Endothelial cell of umbilical vein (primary cell): ENCODE measurements at regions not wholly inside any gene's neighbourhood (a gene's known extent, or its start where the extent isn't known, plus 50 kb on each side); places are given as distances from the start of the nearest gene placed in this dataset.

Experiments used
- BruUV-seq: library from RNA; stranded (reverse); fragments of 400-500 nt; replicated peaks from 2 replicates; lab custom pipeline; 2021; lab: Mats Ljungman, UMichigan
- CTCF ChIA-PET: fragments of 300-600, 350-600 bp; sonication (Branson Sonifier 250); formaldehyde crosslinking; loops from one replicate; lab custom pipeline; 2021; ENCODE audit warnings: antibody characterized with exemption, inconsistent platforms; lab: Charles Lee
- POLR2A ChIA-PET: fragments of 300-600, 350-600 bp; sonication (Branson Sonifier 250); formaldehyde crosslinking; loops from one replicate; lab custom pipeline; 2021; ENCODE audit warnings: antibody characterized with exemption, inconsistent platforms; lab: Charles Lee
- DNase-seq: peaks from one replicate; pipeline ENCODE4 v3.0.0-alpha.2; 2011; ENCODE audit warnings: low read depth, low spot score
- FAIRE-seq: peaks from 2 replicates; lab custom pipeline; 2011; peaks lifted over from hg19 to GRCh38; lab: Jason Lieb, UNC
- H2AFZ ChIP-seq: 2 replicates; pipeline ENCODE4 v1.6.0; 2012; ENCODE audit warnings: low read depth, low read length, control low read depth, inconsistent platforms
- H3K27ac ChIP-seq: 2 replicates; pipeline ENCODE4 v1.5.1; 2011; ENCODE audit warnings: low read depth, mild to moderate bottlenecking, control low read depth, low read length, moderate library complexity; ENCODE audit not compliant: insufficient read depth
- H3K27me3 ChIP-seq, 2 experiments: 2 replicates each; pipeline versions ENCODE4 v1.6.0 to v1.6.1; 2011; ENCODE audit warnings: low read length in 2 of 2, mixed read lengths in 1 of 2; ENCODE audit not compliant: control insufficient read depth in 2 of 2, insufficient read depth in 2 of 2
- H3K36me3 ChIP-seq, 2 experiments: 2 replicates in 1 of 2; 3 replicates in 1 of 2; pipeline ENCODE4 v1.5.1; 2011; ENCODE audit warnings: low read length in 2 of 2, mild to moderate bottlenecking in 1 of 2, moderate library complexity in 1 of 2; ENCODE audit not compliant: control insufficient read depth in 2 of 2, insufficient read depth in 2 of 2; ENCODE audit errors: extremely low read depth in 1 of 2
- H3K4me1 ChIP-seq: 3 replicates; pipeline ENCODE4 v1.5.1; 2011; ENCODE audit warnings: mild to moderate bottlenecking, low read length; ENCODE audit not compliant: control insufficient read depth, insufficient read depth; ENCODE audit errors: extremely low read depth
- H3K4me2 ChIP-seq: 2 replicates; pipeline ENCODE4 v1.6.1; 2011; ENCODE audit warnings: low read length, control low read depth, mixed read lengths; ENCODE audit not compliant: insufficient read depth
- H3K4me3 ChIP-seq, 3 experiments: fragments of 200-600 bp in 1 of 3; sonication (generic), shearing (Covaris generic) in 1 of 3; replicated peaks in 1 of 3; 2 replicates each; pipeline ENCODE4 v1.5.1; 2011 to 2016; ENCODE audit warnings: control low read depth in 3 of 3, low read length in 3 of 3, mild to moderate bottlenecking in 2 of 3, inconsistent platforms in 1 of 3, low read depth in 1 of 3, moderate library complexity in 1 of 3; ENCODE audit not compliant: insufficient read depth in 1 of 3
- H3K79me2 ChIP-seq: 2 replicates; pipeline ENCODE4 v1.6.0; 2012; ENCODE audit warnings: low read length, inconsistent platforms; ENCODE audit not compliant: control insufficient read depth, insufficient read depth
- H3K9ac ChIP-seq: replicated peaks from 2 replicates; pipeline ENCODE3; 2011; ENCODE audit warnings: low read length, control low read depth; ENCODE audit not compliant: insufficient read depth; ENCODE audit errors: extremely low read depth
- H3K9me1 ChIP-seq: replicated peaks from 3 replicates; pipeline ENCODE4 v1.6.0; 2011; ENCODE audit warnings: mild to moderate bottlenecking, low read length; ENCODE audit not compliant: control insufficient read depth, insufficient read depth; ENCODE audit errors: extremely low read depth
- H3K9me3 ChIP-seq: replicated peaks from 2 replicates; pipeline ENCODE4 v1.5.1; 2012; ENCODE audit warnings: low read length, inconsistent platforms; ENCODE audit not compliant: control insufficient read depth, insufficient read depth
- H4K20me1 ChIP-seq: replicated peaks from 2 replicates; pipeline ENCODE3; 2011; ENCODE audit warnings: mild to moderate bottlenecking, low read length; ENCODE audit not compliant: control insufficient read depth, insufficient read depth; ENCODE audit errors: extremely low read depth
- EZH2 ChIP-seq: IDR thresholded peaks from 2 replicates; pipeline ENCODE4 v1.6.1; 2012; ENCODE audit warnings: borderline replicate concordance, low read depth, mild to moderate bottlenecking, moderate library complexity, low read length, inconsistent platforms; ENCODE audit not compliant: severe bottlenecking
- FOS ChIP-seq: IDR thresholded peaks from 2 replicates; pipeline ENCODE4 v1.6.1; 2011; ENCODE audit warnings: mild to moderate bottlenecking, low read length, moderate library complexity, borderline replicate concordance; ENCODE audit not compliant: insufficient read depth
- GATA2 ChIP-seq: IDR thresholded peaks from 2 replicates; pipeline ENCODE4 v1.7.0; 2011; ENCODE audit warnings: low read depth, mild to moderate bottlenecking, moderate library complexity, mixed read lengths, low read length; ENCODE audit not compliant: insufficient read length, insufficient read depth
- JUN ChIP-seq: IDR thresholded peaks from 2 replicates; pipeline ENCODE4 v1.6.1; 2011; ENCODE audit warnings: borderline replicate concordance, low read depth; ENCODE audit not compliant: insufficient read length, insufficient read depth
- MAX ChIP-seq: IDR thresholded peaks from 2 replicates; pipeline ENCODE4 v1.6.1; 2011; ENCODE audit not compliant: insufficient read depth, insufficient read length
- MYC ChIP-seq: IDR thresholded peaks from one replicate; pipeline ENCODE4 v1.6.1; 2011; ENCODE audit warnings: mild to moderate bottlenecking, low read depth, low read length
- POLR2A ChIP-seq: IDR thresholded peaks from 2 replicates; pipeline ENCODE4 v1.6.1; 2012; ENCODE audit warnings: low read depth, mild to moderate bottlenecking, control low read depth, low read length
- POLR2AphosphoS5 ChIP-seq: IDR thresholded peaks from 2 replicates; pipeline ENCODE4 v1.6.1; 2012; ENCODE audit warnings: low read depth, mild to moderate bottlenecking, control low read depth, low read length, moderate library complexity; ENCODE audit not compliant: insufficient read depth
- dilution Hi-C: fragments of 300-500 bp; cut with MboI; formaldehyde crosslinking; loops from one replicate; pipeline ENCODE4 v1.15.0; 2019; ENCODE audit warnings: low sequenced_read_pairs; ENCODE audit not compliant: extremely low pct_ligation_motif_present
- intact Hi-C: fragments of 100-400 bp; cut with micrococcal nuclease; formaldehyde crosslinking; loops from one replicate; pipeline ENCODE4 v1.10.0; 2022
- TF ChIP-seq, protein P1 (sequence below), 2 donors: IDR thresholded peaks; 1 replicate in 1 of 2; 2 replicates in 1 of 2; pipeline ENCODE4 v1.5.1; 2011; ENCODE audit warnings: low read length in 2 of 2, mild to moderate bottlenecking in 2 of 2, moderate library complexity in 2 of 2, control low read depth in 1 of 2, inconsistent platforms in 1 of 2, low read depth in 1 of 2; ENCODE audit not compliant: insufficient read depth in 1 of 2; ENCODE audit errors: extremely low read depth in 1 of 2

DNA sequence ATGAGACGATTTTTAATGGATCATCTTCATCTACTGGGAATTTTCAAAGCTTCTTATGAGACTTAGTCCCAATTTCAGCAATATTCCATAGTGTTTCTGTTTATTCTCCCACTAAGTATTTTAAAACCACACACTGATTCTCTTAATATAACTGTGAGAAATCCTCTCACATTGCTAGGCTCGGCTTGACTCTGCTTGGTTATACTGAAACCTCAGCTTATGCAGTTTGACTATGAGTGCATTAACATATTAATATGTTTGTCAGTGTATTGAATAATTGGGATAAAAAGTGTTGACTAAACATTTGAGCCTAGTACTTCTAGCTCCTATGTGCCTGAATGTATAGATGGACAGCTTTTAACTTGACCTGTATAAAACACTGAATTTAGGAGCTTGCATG lies 298.5 kb upstream of the IZUMO3 start:
- H3K9me3 ChIP-seq: no peaks in the 10 kb centered on the region
- no TSS peak for BruUV-seq
- no peaks in the 10 kb centered on the region for H3K27me3 ChIP-seq
- H3K4me1 ChIP-seq: no peaks in the 10 kb centered on the region
- H3K9me1 ChIP-seq: no peaks in the 10 kb centered on the region
- no peaks in the 10 kb centered on the region for H3K79me2 ChIP-seq
- no peak overlapping the region for H3K4me2 ChIP-seq
- intact Hi-C loops: no loop called here
- dilution Hi-C loops: no loop called here
- no peak overlapping the region for H3K27ac ChIP-seq
- H2AFZ ChIP-seq: no peak overlapping the region
- no peaks in the 10 kb centered on the region for H4K20me1 ChIP-seq
- FAIRE-seq: no peak
- POLR2A ChIA-PET: no interaction called here
- CTCF ChIA-PET: no interaction called here
- no peak overlapping the region for H3K9ac ChIP-seq
- TF ChIP-seq POLR2A: no peak
- no peak for TF ChIP-seq MAX
- no peak for TF ChIP-seq POLR2AphosphoS5
- no peak for TF ChIP-seq JUN
- TF ChIP-seq, protein P1, sequence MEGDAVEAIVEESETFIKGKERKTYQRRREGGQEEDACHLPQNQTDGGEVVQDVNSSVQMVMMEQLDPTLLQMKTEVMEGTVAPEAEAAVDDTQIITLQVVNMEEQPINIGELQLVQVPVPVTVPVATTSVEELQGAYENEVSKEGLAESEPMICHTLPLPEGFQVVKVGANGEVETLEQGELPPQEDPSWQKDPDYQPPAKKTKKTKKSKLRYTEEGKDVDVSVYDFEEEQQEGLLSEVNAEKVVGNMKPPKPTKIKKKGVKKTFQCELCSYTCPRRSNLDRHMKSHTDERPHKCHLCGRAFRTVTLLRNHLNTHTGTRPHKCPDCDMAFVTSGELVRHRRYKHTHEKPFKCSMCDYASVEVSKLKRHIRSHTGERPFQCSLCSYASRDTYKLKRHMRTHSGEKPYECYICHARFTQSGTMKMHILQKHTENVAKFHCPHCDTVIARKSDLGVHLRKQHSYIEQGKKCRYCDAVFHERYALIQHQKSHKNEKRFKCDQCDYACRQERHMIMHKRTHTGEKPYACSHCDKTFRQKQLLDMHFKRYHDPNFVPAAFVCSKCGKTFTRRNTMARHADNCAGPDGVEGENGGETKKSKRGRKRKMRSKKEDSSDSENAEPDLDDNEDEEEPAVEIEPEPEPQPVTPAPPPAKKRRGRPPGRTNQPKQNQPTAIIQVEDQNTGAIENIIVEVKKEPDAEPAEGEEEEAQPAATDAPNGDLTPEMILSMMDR (IDR thresholded peaks at IDR 0.05; ENCODE audit: extremely low read depth in 1 of 2, insufficient read depth in 1 of 2, low read depth in 1 of 2, low read length in 2 of 2): no peak
- TF ChIP-seq MYC: no peak
- TF ChIP-seq FOS: no peak
- no peak for TF ChIP-seq GATA2
- no peak for TF ChIP-seq EZH2
- no peak overlapping the region for H3K4me3 ChIP-seq
- DNase-seq: no peak
- H3K36me3 ChIP-seq: no peaks in the 10 kb centered on the region
